ENCODE measurements at regions not wholly inside any gene's neighbourhood (a gene's known extent, or its start where the extent isn't known, plus 50 kb on each side); places are given as distances from the start of the nearest gene placed in this dataset.
"Not testable (repeated sequence)": the region's sequence is repeated elsewhere in the genome, so short reads cannot be mapped to it uniquely, and the experiment has no call there.

GRCh38 chr3:82413171-82413570 is 651.7 kb upstream of the GBE1 start:
- H3K9me3 ChIP-seq (ENCODE audit: control insufficient read depth in 5 of 5, low read length in 5 of 5) = no peaks in the 10 kb centered on the region
- no peaks in the 10 kb centered on the region for H3K27me3 ChIP-seq (ENCODE audit: control insufficient read depth in 5 of 5, insufficient read depth in 4 of 5, low read length in 5 of 5)
- no peaks in the 10 kb centered on the region for H3K4me1 ChIP-seq (ENCODE audit: control insufficient read depth in 5 of 5, insufficient read depth in 5 of 5, low read length in 5 of 5)
- no peak overlapping the region for H3K4me3 ChIP-seq (ENCODE audit: low read depth in 1 of 5, low read length in 5 of 5)
- H3K9ac ChIP-seq (ENCODE audit: low read length in 5 of 5) = no peak overlapping the region
- H3K36me3 ChIP-seq (ENCODE audit: control insufficient read depth in 5 of 5, insufficient read depth in 5 of 5, low read length in 5 of 5) = no peaks in the 10 kb centered on the region
- no peak overlapping the region for H3K27ac ChIP-seq (ENCODE audit: low read depth, low read length)

DNA sequence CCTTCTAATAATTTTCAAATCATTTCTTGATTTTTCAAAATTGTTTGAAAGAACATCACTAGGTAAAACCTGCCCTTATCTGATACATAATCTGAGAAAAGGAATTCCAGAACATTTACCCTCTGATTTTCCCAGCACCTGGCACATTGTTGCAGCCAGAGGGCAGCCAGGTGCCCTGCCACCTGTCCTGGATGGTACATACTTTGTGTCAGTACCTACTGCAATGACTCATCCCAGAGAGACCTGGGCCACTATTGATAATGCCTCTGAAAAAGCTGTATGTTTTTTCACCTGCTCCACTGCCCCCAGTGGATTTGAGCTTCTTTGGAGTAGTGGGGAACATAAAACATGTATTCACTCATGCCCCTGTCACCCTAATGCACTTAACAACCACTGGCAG is 648.9 kb upstream of the GBE1 start:
- no peaks in the 10 kb centered on the region for H3K4me1 ChIP-seq (ENCODE audit: control insufficient read depth in 5 of 5, insufficient read depth in 5 of 5, low read length in 5 of 5)
- no peak overlapping the region for H3K9ac ChIP-seq (ENCODE audit: low read length in 5 of 5)
- no peak overlapping the region for H3K4me3 ChIP-seq (ENCODE audit: low read depth in 1 of 5, low read length in 5 of 5)
- H3K9me3 ChIP-seq (ENCODE audit: control insufficient read depth in 5 of 5, low read length in 5 of 5) = no peaks in the 10 kb centered on the region
- no peaks in the 10 kb centered on the region for H3K27me3 ChIP-seq (ENCODE audit: control insufficient read depth in 5 of 5, insufficient read depth in 4 of 5, low read length in 5 of 5)
- H3K36me3 ChIP-seq (ENCODE audit: control insufficient read depth in 5 of 5, insufficient read depth in 5 of 5, low read length in 5 of 5) = no peaks in the 10 kb centered on the region
- H3K27ac ChIP-seq (ENCODE audit: low read depth, low read length) = no peak overlapping the region

DNA sequence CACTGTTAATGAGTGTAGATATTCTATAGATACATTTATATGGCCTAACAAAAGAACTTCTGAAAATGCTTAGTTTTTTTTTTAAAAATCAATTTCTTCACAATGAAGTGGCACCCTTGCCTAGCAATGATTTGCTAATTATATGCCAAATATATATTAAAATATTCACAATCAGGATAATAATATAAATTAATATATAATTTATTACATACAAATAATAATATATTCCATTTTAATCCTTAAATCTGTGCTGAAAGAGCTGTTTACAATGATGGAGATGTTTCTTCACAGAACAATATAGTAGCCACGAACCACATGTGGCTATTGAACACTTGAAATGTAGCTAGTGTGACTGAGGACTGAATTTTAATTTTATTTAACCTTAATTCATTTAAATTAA is 648.4 kb upstream of the GBE1 start:
- Histone ChIP-seq H3K27ac (ENCODE audit: low read depth, low read length) (no peak overlapping the region), H3K4me3 (ENCODE audit: low read depth in 1 of 5, low read length in 5 of 5) (no peak overlapping the region), H3K9me3 (ENCODE audit: control insufficient read depth in 5 of 5, low read length in 5 of 5) (no peaks in the 10 kb centered on the region), H3K36me3 (ENCODE audit: control insufficient read depth in 5 of 5, insufficient read depth in 5 of 5, low read length in 5 of 5) (no peaks in the 10 kb centered on the region), H3K27me3 (ENCODE audit: control insufficient read depth in 5 of 5, insufficient read depth in 4 of 5, low read length in 5 of 5) (no peaks in the 10 kb centered on the region), H3K9ac (ENCODE audit: low read length in 5 of 5) (no peak overlapping the region), H3K4me1 (ENCODE audit: control insufficient read depth in 5 of 5, insufficient read depth in 5 of 5, low read length in 5 of 5) (no peaks in the 10 kb centered on the region)

GRCh38 chr3:82392203-82392775 is 630.8 kb upstream of the GBE1 start:
- no peaks in the 10 kb centered on the region for H3K36me3 ChIP-seq (ENCODE audit: control insufficient read depth in 5 of 5, insufficient read depth in 5 of 5, low read length in 5 of 5)
- H3K27me3 ChIP-seq (ENCODE audit: control insufficient read depth in 5 of 5, insufficient read depth in 4 of 5, low read length in 5 of 5) = no peaks in the 10 kb centered on the region
- H3K9ac ChIP-seq (ENCODE audit: low read length in 5 of 5) = no peak overlapping the region
- H3K4me3 ChIP-seq (ENCODE audit: low read depth in 1 of 5, low read length in 5 of 5) = no peak overlapping the region
- no peaks in the 10 kb centered on the region for H3K4me1 ChIP-seq (ENCODE audit: control insufficient read depth in 5 of 5, insufficient read depth in 5 of 5, low read length in 5 of 5)
- H3K27ac ChIP-seq (ENCODE audit: low read depth, low read length) = no peak overlapping the region
- H3K9me3 ChIP-seq (ENCODE audit: control insufficient read depth in 5 of 5, low read length in 5 of 5) = no peaks in the 10 kb centered on the region

DNA sequence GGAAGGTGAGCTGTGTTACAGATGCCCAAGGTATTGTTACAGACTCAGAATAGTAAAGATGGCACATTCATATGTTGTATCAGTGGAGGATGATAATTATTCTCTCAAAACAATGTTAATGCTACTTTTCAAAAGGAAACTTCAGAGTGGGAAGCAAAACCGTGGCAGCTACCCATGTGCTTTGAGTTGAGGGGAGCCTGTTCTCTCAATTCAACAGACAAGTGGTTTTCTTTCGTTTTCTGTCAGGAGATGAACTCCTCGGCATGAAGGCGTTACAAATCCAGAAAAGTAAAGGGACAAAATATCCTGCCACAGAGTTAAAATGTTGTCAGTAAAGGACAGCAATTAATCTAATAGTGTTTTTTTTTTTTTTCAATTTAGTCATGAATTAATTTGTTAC is 629.4 kb upstream of the GBE1 start:
- Histone ChIP-seq H3K27ac (ENCODE audit: low read depth, low read length) (no peak overlapping the region), H3K9me3 (ENCODE audit: control insufficient read depth in 5 of 5, low read length in 5 of 5) (no peaks in the 10 kb centered on the region), H3K4me3 (ENCODE audit: low read depth in 1 of 5, low read length in 5 of 5) (no peak overlapping the region), H3K9ac (ENCODE audit: low read length in 5 of 5) (no peak overlapping the region), H3K36me3 (ENCODE audit: control insufficient read depth in 5 of 5, insufficient read depth in 5 of 5, low read length in 5 of 5) (no peaks in the 10 kb centered on the region), H3K27me3 (ENCODE audit: control insufficient read depth in 5 of 5, insufficient read depth in 4 of 5, low read length in 5 of 5) (no peaks in the 10 kb centered on the region), H3K4me1 (ENCODE audit: control insufficient read depth in 5 of 5, insufficient read depth in 5 of 5, low read length in 5 of 5) (no peaks in the 10 kb centered on the region)

GRCh38 chr3:82386647-82387046 is 625.2 kb upstream of the GBE1 start:
- Histone ChIP-seq H3K36me3 (ENCODE audit: control insufficient read depth in 5 of 5, insufficient read depth in 5 of 5, low read length in 5 of 5) (no peaks in the 10 kb centered on the region), H3K4me3 (ENCODE audit: low read depth in 1 of 5, low read length in 5 of 5) (no peak overlapping the region), H3K9ac (ENCODE audit: low read length in 5 of 5) (no peak overlapping the region), H3K27me3 (ENCODE audit: control insufficient read depth in 5 of 5, insufficient read depth in 4 of 5, low read length in 5 of 5) (no peaks in the 10 kb centered on the region), H3K9me3 (ENCODE audit: control insufficient read depth in 5 of 5, low read length in 5 of 5) (no peaks in the 10 kb centered on the region), H3K4me1 (ENCODE audit: control insufficient read depth in 5 of 5, insufficient read depth in 5 of 5, low read length in 5 of 5) (no peaks in the 10 kb centered on the region), H3K27ac (ENCODE audit: low read depth, low read length) (no peak overlapping the region)

GRCh38 chr3:82384181-82384580 is 622.7 kb upstream of the GBE1 start:
- Histone ChIP-seq H3K9ac (ENCODE audit: low read length in 5 of 5) (no peak overlapping the region), H3K9me3 (ENCODE audit: control insufficient read depth in 5 of 5, low read length in 5 of 5) (no peaks in the 10 kb centered on the region), H3K4me1 (ENCODE audit: control insufficient read depth in 5 of 5, insufficient read depth in 5 of 5, low read length in 5 of 5) (no peaks in the 10 kb centered on the region), H3K27me3 (ENCODE audit: control insufficient read depth in 5 of 5, insufficient read depth in 4 of 5, low read length in 5 of 5) (no peaks in the 10 kb centered on the region), H3K4me3 (ENCODE audit: low read depth in 1 of 5, low read length in 5 of 5) (no peak overlapping the region), H3K36me3 (ENCODE audit: control insufficient read depth in 5 of 5, insufficient read depth in 5 of 5, low read length in 5 of 5) (no peaks in the 10 kb centered on the region), H3K27ac (ENCODE audit: low read depth, low read length) (no peak overlapping the region)

- peaks cover 0 to 5% (median 0%) of the 10 kb centered on the region in 5 donors for H3K9me3 ChIP-seq (ENCODE audit: control insufficient read depth in 5 of 5, low read length in 5 of 5)
- peaks cover 0 to 4% (median 0%) of the 10 kb centered on the region in 5 donors for H3K4me1 ChIP-seq (ENCODE audit: control insufficient read depth in 5 of 5, insufficient read depth in 5 of 5, low read length in 5 of 5)
- H3K4me3 ChIP-seq (ENCODE audit: low read depth in 1 of 5, low read length in 5 of 5) = no peak overlapping the region
- H3K27me3 ChIP-seq (ENCODE audit: control insufficient read depth in 5 of 5, insufficient read depth in 4 of 5, low read length in 5 of 5) = no peaks in the 10 kb centered on the region
- no peak overlapping the region for H3K27ac ChIP-seq (ENCODE audit: low read depth, low read length)
- H3K36me3 ChIP-seq (ENCODE audit: control insufficient read depth in 5 of 5, insufficient read depth in 5 of 5, low read length in 5 of 5) = no peaks in the 10 kb centered on the region
- H3K9ac ChIP-seq (ENCODE audit: low read length in 5 of 5) = no peak overlapping the region
Observed at GRCh38 chr3:82382831-82383230, 621.4 kb upstream of the GBE1 start.

GRCh38 chr3:82378392-82378791 is 616.9 kb upstream of the GBE1 start:
- H3K4me3 ChIP-seq (ENCODE audit: low read depth in 1 of 5, low read length in 5 of 5) = no peak overlapping the region
- no peaks in the 10 kb centered on the region for H3K27me3 ChIP-seq (ENCODE audit: control insufficient read depth in 5 of 5, insufficient read depth in 4 of 5, low read length in 5 of 5)
- H3K27ac ChIP-seq (ENCODE audit: low read depth, low read length) = no peak overlapping the region
- peaks cover 0 to 12% (median 2%) of the 10 kb centered on the region in 5 donors for H3K9me3 ChIP-seq (ENCODE audit: control insufficient read depth in 5 of 5, low read length in 5 of 5)
- peaks cover 0 to 4% (median 0%) of the 10 kb centered on the region in 5 donors for H3K4me1 ChIP-seq (ENCODE audit: control insufficient read depth in 5 of 5, insufficient read depth in 5 of 5, low read length in 5 of 5)
- no peaks in the 10 kb centered on the region for H3K36me3 ChIP-seq (ENCODE audit: control insufficient read depth in 5 of 5, insufficient read depth in 5 of 5, low read length in 5 of 5)
- H3K9ac ChIP-seq (ENCODE audit: low read length in 5 of 5) = no peak overlapping the region

- H3K4me3 ChIP-seq (ENCODE audit: low read depth in 1 of 5, low read length in 5 of 5) = no peak overlapping the region
- peaks cover 0 to 12% (median 2%) of the 10 kb centered on the region in 5 donors for H3K9me3 ChIP-seq (ENCODE audit: control insufficient read depth in 5 of 5, low read length in 5 of 5)
- no peak overlapping the region for H3K27ac ChIP-seq (ENCODE audit: low read depth, low read length)
- peaks cover 0 to 4% (median 0%) of the 10 kb centered on the region in 5 donors for H3K4me1 ChIP-seq (ENCODE audit: control insufficient read depth in 5 of 5, insufficient read depth in 5 of 5, low read length in 5 of 5)
- H3K27me3 ChIP-seq (ENCODE audit: control insufficient read depth in 5 of 5, insufficient read depth in 4 of 5, low read length in 5 of 5) = no peaks in the 10 kb centered on the region
- no peak overlapping the region for H3K9ac ChIP-seq (ENCODE audit: low read length in 5 of 5)
- no peaks in the 10 kb centered on the region for H3K36me3 ChIP-seq (ENCODE audit: control insufficient read depth in 5 of 5, insufficient read depth in 5 of 5, low read length in 5 of 5)
Observed at GRCh38 chr3:82376883-82377282, 615.4 kb upstream of the GBE1 start.

DNA sequence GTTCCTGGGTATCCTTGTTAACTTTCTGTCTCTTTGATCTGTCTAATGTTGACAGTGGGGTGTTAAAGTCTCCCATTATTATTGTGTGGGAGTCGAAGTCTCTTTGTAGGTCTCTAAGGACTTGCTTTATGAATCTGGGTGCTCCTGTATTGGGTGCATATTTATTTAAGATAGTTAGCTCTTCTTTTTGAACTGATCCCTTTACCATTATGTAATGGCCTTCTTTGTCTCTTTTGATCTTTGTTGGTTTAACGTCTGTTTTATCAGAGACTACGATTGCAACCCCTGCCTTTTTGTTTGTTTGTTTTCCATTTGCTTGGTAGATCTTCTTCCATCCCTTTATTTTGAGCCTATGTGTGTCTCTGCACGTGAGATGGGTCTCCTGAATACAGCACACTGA is 612.4 kb upstream of the GBE1 start:
- H3K9ac ChIP-seq (ENCODE audit: low read length in 5 of 5); H3K36me3 ChIP-seq (ENCODE audit: control insufficient read depth in 5 of 5, insufficient read depth in 5 of 5, low read length in 5 of 5); H3K4me3 ChIP-seq (ENCODE audit: low read depth in 1 of 5, low read length in 5 of 5); H3K4me1 ChIP-seq (ENCODE audit: control insufficient read depth in 5 of 5, insufficient read depth in 5 of 5, low read length in 5 of 5); H3K27me3 ChIP-seq (ENCODE audit: control insufficient read depth in 5 of 5, insufficient read depth in 4 of 5, low read length in 5 of 5); H3K27ac ChIP-seq (ENCODE audit: low read depth, low read length): not testable (repeated sequence)
- peaks cover 0 to 12% (median 2%) of the 10 kb centered on the region in 5 donors for H3K9me3 ChIP-seq (ENCODE audit: control insufficient read depth in 5 of 5, low read length in 5 of 5)

Data from subcutaneous abdominal adipose tissue (tissue), 5 donors.